ENCODE measurements at regions not wholly inside any gene's neighbourhood (a gene's known extent, or its start where the extent isn't known, plus 50 kb on each side); places are given as distances from the start of the nearest gene placed in this dataset.
A peak's percentile ranks its signal among the peaks of the same experiment; 100 is the strongest.
"Not testable (repeated sequence)": the region's sequence is repeated elsewhere in the genome, so short reads cannot be mapped to it uniquely, and the experiment has no call there.

DNA sequence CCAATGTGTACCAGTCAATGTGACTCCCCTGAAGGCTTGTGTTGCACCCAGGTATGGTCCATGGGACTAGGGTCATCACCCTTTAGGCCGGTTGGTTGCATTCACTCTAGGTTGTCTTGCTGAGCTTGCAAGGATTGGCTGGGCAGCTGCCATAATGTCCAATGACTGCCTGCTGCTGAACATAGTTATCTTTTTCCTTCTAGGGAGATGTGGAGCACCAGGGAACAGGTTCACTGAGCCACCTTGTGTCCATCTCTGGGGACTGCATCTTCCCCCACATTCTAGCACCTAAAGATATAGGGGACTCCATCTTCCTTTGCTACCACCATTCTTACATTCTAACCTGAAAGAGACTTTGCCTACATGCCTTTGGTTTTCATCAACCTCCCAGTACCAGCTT lies 580.4 kb upstream of the TBL1XR1 start:
- peak; percentile 79 for DNase-seq (ENCODE audit: low read depth)

DNA sequence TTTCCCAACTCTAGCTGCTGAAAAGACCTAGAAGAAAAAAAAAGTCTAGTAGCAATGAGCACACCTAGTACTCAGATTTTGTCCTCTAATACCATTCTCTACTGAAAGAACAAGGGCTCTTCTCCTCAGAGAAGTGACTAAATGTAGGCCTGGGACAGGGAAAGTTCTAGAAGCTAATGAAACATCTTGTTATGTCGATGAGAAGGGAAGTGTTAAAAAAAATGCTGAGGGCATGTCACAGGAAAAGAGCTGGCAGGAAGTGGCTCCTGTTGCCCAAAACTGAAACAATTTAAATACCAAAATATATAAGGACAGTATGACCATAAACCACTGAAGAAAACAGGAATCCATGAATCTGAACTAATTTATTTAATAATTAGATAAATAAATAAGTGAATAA lies 581.4 kb upstream of the TBL1XR1 start:
- DNase-seq (ENCODE audit: low read depth) = no peak

DNA sequence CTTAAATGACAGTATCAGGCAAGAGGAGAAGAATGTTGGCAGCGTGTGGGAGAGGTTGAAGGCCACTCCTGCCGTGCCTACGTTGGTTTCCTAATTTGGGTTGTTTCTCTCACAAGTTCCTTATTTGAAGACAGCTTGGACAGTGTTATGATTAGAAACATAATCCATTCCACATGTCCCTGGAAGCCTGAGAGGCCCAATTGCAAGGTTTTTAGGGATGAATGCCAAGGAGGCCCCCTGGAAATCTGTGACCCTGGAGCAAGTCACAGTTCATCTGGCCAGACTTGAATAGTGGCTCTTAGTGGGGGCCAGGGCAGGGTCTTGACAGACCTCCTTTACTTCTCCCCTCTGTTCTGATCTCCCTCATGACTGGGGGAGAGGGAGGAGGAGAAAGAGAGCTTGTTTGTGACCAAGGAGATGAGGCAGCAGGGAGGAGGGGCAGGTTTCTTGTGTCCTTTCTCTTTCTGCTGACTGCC lies 584.4 kb upstream of the TBL1XR1 start:
- DNase-seq (ENCODE audit: low read depth) = peak; percentile 82

DNA sequence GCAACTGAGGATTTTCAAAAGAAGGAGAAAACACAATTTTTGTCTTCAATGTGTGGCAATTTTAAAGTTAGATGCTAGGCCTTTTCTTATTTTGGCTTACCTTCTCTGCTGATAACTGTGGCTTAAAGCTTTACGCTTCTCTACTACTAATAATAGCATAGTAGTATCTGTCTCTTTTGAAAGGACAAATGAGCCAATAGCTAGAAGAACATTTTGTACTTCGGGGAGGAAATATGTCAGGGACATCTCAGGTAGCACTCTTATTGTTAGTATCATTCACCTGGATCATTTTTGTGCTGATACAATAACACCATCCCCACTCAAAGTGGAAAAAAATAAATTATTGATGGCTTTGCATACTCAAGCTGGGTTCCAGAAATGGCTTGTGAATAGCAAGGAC lies 586.1 kb upstream of the TBL1XR1 start:
- no peak for DNase-seq (ENCODE audit: low read depth)

DNA sequence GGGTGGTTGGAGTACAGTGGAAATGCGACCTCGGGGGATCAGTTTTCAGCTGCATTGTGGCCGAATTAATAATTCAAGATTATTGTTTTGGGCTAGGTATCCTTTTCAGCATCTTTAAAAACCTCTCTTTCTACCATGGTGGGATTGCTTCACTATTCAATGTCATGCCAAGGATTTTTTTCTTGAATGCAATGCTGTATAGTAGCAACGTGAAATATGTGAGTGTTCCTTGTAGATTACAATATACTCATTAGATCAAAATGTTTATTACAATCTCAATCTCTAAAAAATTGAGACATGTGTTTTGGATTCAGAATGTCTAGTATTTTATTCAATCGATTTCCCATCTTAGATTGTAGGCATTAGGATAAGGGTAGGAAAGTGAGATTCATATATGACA lies 586.5 kb upstream of the TBL1XR1 start:
- no peak for DNase-seq (ENCODE audit: low read depth)

DNA sequence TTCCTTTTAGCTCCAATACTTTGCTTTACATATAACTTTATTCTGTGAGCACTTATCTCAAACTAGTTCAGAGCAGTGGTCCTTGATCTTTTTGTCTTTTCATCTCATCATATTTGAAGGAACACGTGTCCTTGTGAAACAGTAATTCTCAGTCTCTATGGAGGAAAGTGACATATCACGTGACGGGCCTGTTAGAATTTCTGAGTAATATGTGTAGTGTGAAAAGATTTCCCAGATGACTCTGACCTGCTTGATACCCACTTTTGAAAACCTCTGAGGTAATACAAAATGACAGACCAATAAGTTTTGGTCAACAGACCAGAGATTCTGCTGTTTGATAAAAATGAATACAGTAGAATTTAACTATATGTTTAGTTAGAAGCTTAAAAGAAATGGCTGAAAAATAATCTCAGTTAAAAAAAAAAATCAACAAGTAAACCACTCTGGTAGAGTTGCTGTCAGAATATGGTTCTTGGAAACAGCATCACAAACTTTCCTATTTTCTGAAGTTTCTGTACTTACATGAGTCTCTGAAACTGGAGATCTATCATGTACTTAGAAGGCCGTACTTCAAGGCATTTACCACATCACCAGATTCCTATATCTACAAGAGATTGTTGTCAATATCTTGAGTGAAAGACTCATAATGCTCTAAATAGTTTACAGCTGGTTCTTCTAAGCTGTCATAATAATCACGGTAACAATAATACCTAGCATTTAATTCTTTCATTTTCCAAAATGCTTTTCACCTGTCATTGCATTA lies 590.2 kb upstream of the TBL1XR1 start:
- DNase-seq (ENCODE audit: low read depth) = no peak

DNA sequence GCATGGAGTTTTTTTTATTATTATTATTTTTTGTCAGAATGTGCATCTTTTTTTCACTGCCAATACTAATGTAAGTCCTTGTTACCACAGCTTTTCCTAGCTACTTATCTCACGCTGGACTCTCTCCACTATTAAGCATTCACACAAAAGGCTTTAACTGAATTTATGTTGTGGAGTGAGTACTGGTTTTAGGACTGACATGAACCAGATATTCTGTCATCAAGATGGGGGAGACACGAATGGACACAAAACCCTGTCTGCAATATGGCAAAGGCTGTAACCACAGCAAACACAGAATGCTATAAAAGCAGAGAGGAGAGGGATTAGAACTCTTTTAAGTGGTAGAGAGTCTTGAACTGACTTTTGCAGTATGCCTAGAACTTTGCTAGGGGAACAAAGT lies 592.2 kb upstream of the TBL1XR1 start:
- DNase-seq (ENCODE audit: low read depth) = no peak

DNA sequence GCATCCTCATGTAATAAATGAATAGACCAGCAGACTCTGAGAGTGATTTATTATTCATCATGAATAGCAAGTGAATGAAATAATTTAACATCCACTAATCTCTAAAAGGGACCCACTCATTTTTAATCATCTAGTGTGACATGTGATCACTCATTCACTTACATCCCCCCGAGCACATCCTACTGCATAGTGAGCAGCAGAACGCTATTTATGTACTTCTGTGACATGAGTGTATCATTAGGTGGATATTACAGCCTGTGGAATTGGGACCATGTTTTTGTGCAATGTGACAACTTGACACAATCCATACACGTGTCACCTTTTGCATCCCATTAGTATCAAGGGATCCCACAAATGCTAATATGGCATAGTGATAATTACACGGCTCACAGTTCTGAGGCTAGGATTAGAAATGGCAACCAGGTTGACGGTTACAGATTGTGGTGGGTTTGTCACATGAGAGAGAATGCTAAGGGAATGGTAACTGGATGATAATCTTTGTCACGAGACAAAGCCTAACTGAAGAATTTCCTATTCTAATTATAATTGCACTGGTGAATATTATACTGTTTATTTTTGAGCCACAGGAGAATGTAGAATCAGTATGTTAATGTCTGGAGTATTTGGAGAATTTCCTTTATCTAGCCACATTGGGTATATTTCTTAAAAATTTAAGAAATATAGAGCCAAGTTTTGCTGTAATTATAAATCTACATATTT lies 595.2 kb upstream of the TBL1XR1 start:
- no peak for DNase-seq (ENCODE audit: low read depth)

DNA sequence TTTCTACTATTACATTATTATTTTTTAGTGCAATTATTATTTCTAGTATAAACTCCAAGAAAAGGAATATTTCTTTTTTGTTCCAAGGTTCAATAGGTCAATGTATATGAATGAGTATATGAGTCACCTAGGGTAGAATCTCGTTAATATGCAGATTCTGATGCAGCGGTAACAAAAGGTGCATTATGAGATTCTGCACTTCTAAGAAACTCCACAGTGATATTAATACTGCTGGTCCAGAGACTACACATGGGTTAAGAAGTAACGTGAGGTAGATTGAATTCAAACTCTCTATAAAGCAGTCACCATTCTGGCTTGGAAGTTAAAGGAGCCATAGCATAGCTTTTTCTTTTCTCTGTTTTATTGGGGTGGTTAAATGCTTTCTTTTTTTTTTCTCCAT lies 596.2 kb upstream of the TBL1XR1 start:
- no peak for DNase-seq (ENCODE audit: low read depth)

DNA sequence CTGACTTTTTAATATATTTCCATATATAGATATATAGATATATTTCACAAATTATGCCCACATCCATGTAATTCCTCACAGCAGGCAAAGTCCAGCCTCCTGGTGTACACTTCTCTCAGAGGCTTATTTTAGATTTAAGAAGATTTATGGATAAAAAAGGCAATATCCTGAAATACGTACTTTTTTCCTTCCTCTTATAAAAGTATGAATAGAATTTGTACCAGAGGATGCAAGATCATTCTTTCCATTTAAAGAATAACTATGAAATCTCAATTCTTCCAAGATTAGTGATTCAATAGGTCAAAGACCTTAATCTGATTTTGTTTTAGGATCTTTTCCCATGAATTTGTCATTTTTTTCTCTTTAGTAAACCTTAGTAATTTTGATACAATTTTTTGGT lies 597.9 kb upstream of the TBL1XR1 start:
- DNase-seq (ENCODE audit: low read depth) = no peak

DNA sequence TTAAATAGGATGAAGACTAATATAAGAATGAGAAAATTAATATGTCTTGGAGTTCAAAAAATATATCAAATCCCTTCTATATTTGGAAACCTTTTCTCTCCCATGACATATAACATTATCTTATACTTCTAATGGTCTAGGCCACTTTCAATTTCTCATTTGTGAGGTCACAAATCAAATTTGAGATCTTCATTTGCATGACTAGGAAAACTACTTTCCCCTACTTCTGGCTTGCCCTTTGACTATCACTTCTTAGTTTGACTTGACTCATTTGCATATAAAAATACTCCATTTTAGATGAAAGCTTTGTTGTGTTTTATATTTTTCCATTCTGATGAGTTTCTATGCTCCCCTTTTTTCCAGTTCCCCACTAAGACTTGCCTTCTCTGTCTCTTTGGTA lies 598.6 kb upstream of the TBL1XR1 start:
- DNase-seq (ENCODE audit: low read depth) = no peak

DNA sequence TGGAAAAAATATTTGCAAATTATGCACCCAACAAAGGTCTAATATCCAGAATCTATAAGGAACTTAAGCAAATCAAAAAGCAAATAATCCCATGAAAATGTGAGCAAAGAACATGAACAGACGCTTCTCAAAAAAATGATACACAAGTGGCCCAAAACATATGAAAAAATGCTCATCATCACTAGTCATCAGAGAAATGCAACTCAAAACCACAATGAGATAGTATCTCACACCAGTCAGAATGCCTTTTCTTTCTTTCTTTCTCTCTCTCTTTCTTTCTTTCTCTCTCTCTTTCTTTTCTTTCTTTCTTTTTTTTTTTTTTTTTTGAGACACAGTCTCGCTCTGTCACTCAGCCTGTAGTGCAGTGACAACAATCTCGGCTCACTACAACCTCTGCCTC lies 602.9 kb upstream of the TBL1XR1 start:
- DNase-seq (ENCODE audit: low read depth) = peak; percentile 67

DNA sequence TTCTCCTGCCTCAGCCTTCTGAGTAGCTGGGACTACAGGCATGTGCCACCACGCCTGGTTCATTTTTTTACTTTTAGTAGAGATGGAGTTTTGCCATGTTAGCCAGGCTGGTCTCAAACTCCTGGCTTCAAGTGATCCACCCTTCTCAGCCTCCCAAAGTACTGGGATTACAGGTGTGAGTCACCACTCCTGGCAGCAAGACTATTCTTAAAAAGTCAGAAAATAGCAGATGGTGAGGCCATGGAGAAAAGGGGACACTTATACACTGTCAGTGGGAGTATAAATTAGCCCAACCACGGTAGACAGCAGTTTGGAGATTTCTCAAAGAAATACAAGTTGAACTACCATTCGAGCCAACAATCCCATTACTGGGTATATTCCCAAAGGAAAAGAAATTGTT lies 603.3 kb upstream of the TBL1XR1 start:
- DNase-seq (ENCODE audit: low read depth) = peak; percentile 76

DNA sequence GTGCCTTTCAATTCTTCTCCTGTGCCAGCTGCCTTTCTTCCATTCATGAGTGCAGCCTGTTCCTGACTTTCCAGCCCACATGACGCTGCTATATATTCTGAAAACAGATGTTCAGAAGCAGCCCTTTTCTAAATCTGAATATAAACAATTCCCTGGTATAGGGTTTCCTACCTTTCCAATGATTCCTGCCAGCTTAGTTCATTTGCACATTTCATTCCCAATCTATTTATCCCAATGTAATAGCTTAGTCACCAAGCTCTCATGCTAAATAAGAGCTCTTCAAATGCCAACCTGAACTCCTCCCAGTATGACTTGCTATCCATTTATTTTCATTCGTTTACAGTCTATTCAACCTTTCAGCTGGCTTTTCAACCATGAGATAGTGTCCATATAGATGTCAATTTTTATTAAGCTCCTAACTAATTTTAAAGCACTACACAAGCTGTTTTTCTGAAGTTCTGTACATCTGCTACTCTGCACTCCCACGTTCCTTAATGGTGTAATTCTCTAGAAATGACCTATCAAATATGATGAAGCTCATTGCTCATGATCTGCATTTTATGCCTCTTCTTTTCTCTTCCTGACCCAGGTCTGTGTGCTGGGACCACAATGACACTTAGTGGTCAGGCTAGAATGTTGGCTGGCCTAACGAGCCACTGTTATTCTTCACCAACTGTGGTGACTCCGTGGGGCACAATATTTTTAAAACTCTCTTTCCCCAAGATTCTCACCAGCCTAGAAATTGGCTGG lies 605.0 kb upstream of the TBL1XR1 start:
- DNase-seq (ENCODE audit: low read depth) = peak; percentile 72

DNA sequence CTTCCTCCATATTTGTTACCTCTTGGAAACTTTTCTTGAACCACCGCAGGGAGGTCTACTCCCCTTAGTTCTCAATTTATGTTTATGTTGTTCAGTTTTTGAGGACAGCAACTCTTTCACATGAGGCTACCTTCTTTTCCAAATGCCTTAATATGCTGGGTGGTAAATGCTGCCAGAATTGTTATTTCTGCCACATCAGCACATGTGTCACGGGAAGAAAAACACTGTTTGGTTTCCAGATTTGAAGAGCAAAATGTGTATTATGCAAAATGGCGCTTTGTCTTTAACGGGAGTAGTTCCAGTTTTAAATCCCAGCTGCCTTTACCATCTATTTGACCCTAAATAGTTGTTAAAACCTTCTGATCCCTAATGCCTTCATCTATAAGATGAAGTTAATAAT lies 606.2 kb upstream of the TBL1XR1 start:
- DNase-seq (ENCODE audit: low read depth) = no peak

DNA sequence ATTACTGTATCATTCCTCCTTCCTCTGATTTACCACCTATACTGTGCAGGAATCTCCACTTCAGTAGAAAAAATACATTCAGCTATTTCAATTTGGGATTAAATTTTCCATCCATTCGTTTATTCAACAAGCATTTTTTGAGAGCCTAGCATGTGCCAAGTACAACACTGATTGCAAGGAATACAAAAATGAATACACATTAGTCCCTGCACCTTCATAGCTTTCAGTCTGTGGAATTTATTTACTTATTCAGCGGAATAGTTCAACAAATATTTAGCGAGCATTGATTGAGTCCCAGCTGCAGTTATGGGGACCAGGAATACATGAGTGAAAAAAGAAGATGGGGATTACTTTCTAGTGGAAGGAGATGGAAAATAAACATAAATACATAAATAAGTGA lies 606.8 kb upstream of the TBL1XR1 start:
- no peak for DNase-seq (ENCODE audit: low read depth)

DNA sequence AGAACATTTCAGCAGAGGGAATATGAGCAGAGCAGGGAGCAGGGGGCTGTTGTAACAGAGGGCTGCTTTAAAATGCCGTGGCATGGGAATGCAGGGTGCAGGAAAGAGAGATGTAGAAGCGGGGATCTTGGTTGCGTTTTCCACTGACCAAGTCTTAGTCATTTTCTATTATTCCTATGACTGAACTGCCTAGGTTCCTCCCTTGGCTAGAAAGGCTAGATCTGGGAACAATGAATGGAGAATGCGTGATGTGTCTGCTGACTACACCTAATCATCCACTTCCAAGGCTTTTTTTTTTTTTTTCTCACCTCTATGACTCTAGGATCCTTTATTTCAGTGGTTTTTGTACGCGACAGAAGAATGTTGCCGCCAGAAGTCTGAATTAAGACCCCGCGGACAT lies 607.4 kb upstream of the TBL1XR1 start:
- no peak for DNase-seq (ENCODE audit: low read depth)

DNA sequence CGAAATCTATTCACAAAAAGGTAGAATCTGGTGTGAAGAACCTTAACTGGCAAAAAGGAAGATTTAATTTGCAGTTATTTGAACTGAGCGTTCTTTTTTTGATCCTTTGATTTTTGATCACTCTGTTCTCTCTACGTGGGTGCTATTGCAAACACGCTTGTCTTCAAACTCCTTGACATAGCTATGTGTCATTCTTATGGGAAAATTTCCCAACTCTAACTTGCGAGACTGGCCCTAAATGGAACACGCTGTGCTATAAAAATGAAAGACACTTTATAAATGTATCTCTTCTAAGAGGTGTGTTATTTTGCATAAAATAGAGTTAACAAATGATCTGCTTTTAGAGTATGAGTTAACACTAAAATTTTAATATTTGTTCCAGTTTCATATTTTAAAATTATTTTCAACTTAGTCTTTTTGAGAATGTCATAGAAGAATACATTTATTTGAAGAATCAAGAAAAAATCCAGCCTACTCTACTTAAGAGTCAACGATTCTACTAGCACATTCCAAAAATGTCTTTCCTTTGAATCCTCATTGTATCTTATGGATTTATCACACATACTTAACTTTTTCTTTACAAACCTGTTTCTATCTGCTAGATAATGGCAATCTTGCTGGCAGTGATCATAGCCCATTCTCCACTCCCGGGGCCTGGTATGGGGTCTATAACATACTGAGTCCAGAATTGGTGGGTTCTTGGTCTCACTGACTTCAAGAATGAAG lies 610.0 kb upstream of the TBL1XR1 start:
- no peak for DNase-seq (ENCODE audit: low read depth)

DNA sequence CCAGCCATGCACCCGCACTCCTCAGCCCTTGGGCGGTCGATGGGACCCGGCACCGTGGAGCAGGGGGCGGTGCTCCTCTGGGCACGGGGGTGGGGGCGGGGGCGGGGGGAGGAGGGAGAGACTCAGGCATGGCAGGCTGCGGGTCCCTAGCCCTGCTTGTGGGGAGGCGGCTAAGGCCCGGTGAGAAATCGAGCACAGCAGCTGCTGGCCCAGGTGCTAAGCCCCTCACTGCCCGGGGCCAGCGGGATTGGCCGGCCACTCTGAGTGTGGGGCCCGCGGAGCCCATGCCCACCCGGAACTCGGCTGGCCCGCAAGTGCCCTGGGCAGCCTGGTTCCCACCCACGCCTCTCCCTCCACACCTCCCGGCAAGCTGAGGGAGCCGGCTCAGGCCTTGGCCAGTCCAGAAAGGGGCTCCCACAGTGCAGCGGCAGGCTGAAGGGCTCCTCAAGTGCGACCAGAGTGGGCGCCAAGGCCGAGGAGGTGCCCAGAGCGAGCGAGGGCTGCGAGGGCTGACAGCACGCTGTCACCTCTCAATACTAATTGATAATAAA lies 611.7 kb upstream of the TBL1XR1 start:
- not testable (repeated sequence) for DNase-seq (ENCODE audit: low read depth)

DNA sequence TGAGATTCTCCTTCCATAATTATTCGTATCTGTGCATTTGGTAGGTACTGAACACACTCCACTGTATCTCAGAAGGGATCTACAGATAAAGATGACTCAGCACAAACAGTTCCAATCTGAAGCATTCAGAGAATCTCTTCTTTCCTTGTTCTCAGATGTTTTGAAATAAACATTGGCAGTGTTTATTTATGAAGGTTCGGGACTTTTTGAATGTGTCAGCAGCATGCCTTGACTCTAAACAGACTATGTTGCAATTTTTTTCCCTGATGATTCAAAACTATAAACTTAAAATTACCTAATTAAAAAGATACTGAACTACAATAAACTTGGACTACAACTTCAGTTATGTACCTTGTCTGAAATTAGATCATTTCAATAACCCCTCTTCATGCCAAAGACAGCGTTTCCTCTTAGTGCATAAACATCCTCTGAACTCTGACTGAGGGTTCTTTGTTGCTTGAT lies 612.9 kb upstream of the TBL1XR1 start:
- peak; percentile 80 for DNase-seq (ENCODE audit: low read depth)

DNA sequence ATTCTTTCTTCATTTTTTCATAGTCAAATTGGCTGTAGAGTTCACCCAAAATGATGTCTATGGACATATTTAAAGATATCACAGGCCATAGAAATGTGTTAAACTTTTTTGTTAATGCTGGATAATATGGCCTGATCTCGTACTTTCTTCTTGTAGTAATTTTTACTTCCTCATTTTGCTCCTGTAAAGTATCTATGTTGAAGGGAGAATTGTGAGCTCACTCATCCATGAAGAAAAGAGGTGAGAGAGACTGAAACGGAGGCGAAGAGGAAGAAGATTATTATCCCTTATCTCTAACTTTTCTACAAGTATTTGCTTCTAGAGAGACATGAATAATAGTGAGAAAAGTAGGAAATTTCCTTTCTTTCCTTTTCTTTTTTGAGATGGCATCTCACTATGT lies 613.8 kb upstream of the TBL1XR1 start:
- no peak for DNase-seq (ENCODE audit: low read depth)

DNA sequence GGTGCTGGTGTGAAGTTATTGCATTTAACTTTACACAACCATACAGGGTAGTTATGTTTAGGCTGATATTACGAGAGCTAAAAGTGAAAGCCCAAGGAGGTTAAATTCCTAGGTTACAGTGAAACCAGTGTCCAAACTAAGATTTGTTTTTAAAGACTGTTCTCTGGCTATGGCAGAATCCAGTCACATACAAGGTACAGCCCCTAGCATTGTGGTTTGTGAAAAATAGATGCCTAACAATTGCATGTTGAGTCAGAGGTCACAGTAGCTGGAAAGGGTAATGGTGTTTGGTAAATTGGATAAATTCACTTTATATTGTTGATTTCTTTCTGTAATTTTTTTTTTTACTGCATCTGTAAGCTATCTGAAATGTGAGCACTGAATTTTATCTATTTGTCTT lies 614.6 kb upstream of the TBL1XR1 start:
- peak; percentile 72 for DNase-seq (ENCODE audit: low read depth)

All from RPMI7951 (cell line).